ENCODE measurements at regions not wholly inside any gene's neighbourhood (a gene's known extent, or its start where the extent isn't known, plus 50 kb on each side); places are given as distances from the start of the nearest gene placed in this dataset.

DNA sequence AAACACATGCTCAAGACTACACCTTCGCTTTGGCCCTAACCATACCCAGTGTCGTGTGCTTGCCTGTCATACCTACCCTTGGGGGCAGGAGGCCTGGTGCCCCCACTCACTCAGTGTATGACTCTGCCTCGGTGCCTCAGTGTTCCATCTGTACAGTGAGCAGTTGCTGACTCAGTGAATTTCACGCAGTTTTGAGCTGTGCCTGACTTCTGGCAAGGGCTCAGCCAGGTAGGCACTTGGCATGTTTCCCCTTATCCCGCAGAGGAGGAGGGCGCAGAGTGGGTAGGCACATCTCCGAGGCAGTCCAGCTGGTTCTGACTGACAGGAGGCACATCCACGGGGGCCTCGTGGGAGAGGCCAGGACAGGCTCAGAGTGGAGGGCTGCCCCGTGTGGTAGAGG lies 148.9 kb upstream of the CIBAR2 start:
- DNase-seq, result no peak

DNA sequence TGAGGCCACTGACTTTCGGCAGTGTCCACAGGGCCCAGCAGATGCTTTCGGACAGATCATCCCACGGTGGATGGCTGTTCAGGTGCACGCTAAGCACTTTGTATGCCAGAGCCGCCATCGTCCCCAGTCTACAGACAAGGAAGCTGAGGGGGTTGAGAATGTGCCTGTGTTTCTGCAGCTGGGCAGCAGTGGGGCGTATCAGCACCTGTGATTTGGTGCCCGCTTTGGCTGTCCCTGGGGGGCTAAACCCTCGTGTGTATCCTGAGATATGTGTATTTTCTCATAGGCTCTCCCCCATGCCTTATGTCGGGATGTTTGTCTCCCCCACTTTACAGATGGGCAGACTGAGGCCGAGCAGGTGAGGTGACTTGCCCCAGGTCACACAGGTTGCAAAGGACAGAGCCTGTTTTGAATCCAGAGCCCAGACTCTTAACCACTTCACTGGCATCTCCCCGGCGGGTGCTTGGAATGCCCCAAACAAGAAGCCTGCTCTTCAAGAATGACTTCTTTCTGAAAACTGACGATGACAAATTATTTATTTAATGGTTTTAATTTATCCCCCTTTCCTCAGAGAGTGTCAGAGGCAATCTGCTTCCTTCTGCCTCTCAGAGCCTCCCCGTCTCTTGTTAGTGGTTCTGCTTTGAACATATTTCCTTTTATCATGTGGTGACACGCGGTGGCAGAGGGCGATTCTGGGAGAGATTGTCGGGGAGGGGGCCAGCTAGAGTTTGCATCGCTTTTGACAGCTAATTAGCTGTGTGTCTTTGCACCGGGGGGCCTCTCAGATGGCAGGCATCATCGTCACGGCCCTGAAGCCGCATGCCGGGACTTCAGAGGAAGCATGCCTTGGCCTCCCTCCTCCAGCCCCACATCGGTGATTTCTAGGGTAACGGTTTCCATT lies 149.6 kb upstream of the CIBAR2 start:
- no peak for DNase-seq

DNA sequence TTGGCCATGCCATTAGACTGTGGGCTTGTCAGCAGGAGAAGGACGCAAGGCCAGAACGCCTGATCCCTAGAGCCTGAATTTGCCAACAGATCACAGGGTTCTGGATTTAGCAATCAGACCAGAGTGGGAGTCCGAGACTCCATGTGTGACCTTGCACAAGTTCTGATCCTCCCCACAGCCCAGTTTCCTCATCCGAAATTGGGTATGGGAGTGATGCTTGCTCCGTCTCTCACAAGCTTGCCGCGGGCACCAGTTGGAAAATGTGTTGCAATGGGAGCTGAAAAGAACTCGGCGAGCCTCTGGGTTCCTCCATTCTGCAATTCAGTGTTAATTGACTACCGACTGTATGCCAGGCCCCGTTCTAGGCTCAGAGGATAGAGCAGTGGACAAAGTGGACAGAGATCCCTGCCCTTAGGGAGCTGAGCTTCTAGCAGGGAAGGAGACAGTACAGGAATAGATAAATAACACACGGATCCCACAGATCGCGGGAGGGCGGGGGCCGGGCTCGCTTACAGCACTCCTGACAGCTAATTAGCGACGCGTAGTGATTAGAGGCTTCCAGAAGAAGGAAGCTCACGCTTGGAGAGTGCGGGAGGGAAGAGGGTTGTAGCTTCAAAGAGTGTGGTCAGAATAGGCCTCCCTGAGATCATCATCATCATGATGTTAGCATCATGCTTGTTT lies 150.4 kb upstream of the CIBAR2 start:
- no peak for DNase-seq

DNA sequence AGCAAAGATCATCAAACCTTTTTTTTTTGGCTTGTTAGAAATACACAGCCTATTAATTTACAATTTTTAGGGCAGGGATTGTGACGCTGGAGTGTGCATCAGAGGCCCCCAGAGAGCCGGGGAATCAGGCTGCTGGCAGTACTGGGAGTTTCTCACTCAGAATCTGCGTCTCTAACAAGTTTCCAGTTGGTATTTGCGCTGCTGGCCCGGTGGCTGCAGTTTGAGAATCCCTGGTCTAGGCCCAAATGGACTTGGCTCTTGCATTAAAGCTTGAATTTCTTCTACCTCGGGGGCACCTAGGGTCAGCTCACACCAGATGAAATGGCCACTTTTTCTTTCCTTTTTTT lies 150.9 kb upstream of the CIBAR2 start:
- no peak for DNase-seq

DNA sequence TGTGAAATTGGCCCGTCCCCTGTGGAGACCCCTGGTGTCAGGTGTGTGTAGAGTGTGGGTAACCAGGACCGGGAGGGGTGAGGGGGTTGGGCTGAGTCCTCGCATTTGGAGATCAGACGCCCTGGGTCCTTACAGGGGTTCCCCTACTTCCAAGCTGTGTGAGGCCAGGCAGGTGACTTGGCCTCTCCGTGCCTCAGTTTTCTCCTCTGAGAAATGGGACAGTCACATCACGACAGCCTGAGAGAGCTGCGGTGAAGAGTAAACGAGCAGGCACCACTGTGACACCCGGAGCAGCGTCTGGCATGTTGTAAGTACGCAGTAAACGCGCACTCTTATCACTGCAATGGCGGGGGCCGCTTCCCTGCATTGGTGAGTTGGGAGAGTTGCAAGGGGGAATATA lies 152.5 kb upstream of the CIBAR2 start:
- no peak for DNase-seq

DNA sequence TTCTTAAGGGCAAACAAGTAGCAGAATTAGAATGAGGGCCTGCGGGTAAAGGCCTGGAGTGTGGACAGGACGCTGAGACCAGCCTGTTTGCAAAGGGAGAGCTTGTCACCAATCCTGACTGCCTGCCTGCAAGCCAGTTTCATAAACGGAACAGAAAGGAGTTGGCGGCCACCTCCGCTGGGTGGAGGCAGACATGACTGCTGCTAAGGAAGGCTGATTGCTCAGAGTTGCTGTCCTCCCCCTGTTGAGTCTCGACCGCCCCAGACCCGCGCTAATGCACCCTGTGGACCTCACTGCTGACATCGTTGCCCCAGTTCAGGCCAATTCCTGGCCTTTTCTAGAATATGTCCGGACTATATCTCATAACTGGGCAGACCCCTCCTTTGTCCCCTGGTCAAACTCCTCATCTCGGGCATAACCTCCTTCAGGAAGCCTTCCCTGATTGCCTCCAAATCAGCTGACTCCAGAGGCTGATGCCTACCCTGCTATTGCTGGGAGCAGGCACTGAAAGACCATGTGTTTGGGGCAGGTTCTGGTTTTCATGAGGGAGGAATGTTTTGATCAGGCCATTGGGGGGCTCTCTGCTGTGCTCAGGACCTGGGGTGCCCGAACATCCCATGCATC lies 153.0 kb upstream of the CIBAR2 start:
- no peak for DNase-seq

DNA sequence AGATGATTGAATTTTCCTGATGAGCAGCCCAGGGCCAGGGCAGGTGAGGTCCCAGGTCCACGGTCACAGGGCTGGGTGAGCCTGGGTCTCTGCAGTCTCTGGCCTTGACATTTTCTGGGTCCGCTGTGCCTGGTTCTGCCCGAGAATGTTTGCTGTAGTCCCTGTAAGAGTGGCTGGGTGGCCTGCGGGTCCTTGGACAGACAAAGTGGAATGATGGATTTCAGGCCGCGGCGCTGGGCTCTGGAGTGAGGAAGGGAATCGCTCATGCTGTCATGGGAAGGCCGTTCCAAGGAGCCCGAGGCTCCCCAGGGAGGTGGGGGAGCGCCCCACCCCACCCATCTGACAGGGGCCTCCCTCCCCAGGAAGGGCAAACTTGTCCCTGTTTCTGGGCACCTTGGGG lies 153.5 kb upstream of the CIBAR2 start:
- no peak for DNase-seq

DNA sequence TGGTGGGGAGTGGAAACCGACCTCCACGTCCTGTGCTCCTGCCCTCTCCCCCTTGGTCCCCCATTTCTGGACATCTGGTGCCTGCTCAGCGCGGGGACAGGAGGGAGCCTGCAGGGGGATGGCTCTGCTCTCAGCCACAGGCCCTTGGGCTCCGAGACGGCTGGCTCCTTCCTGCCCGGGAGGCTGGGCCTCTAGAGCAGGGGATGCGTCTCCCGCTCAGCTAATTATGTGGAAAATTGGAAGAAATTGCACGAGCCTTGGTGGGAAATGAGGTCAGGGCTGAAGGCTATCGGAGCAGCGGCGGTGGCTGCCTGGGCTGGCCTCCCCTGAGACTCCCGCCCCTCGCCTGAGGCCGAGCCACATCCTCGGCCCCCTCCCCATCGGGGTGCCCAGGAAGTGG lies 154.6 kb upstream of the CIBAR2 start:
- DNase-seq, result no peak

DNA sequence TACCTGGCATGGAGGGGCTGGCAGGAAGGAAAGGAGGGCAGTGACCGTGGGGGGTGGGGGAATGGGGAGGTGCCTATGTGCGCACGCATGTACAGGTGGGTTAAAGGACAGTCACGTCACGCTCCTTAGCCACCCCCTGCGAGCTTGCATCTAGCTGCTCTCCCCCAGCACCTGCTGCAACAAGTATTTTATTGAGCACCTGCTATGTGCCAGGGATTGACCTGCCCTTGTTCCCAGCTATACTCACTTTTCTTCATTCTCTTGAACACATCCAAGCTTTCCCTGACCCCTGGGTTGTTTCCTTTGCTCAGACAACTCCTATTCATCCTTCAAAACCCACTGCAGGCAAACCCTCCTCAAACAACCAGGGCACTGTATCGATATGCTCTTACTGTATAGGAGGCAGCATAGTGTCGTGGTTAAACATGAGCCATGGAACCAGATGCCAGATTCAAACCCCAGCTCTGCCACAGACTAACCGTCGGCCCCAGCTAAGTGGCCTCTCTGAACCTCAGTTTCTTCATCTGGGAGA lies 155.2 kb upstream of the CIBAR2 start:
- DNase-seq, result no peak

DNA sequence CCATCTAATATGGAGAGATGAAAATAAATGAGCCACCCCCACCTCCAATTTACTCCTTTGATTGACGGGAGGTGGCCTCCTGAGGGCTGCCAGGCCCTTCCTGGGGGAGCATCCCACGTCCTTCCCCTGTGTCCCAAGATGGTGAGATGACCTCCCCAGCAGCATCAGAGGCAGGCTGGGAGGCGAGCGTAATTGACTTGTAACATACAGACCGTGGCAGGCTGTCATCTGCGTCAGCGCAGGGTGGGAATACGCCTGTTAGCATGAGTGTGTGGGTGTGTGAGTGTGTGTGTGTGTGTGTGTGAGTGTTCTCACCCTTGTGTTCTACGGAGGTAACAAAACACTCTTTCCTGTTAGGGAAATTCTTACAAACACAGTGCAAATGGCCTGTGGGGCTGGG lies 156.9 kb upstream of the CIBAR2 start:
- no peak for DNase-seq

DNA sequence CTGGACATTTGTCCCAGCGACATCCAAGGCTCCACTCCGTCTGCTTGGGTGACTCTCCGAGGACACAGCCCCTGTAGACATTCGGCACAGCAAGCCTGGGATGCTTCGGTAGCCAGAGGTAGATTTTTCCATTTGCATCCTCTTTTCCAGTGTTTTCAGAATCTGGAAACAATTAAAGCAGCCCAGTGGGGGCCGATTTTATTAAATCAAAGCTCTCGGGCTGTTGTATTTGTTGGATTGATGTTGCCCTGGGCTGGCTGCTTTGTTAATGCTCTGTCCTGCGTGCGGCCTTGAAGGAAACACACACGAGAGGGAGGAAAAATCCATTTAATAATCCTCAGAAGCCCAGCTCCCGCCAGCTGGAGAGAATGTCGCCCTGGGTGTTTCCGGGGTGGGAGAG lies 158.1 kb upstream of the CIBAR2 start:
- DNase-seq, result no peak

DNA sequence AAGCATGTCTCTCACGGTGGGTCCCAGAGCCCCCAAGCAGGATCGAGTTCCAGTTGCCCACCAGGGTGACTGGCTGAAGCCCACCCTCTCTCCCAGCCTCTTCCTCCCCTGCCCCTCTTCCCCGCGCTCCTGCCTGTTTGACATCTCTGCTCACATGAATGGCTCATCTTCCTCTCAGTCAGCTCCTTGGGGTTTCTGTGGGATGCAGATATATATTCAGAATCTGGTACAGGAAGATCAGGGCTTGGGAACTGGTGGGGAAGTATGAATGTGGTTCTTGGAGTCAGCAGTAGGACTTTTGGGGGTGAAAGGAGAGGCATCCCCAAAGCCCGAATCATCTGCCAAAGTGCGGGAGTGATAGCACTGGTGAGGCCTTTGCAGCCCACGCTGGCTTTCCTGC lies 158.9 kb upstream of the CIBAR2 start:
- DNase-seq, result no peak

DNA sequence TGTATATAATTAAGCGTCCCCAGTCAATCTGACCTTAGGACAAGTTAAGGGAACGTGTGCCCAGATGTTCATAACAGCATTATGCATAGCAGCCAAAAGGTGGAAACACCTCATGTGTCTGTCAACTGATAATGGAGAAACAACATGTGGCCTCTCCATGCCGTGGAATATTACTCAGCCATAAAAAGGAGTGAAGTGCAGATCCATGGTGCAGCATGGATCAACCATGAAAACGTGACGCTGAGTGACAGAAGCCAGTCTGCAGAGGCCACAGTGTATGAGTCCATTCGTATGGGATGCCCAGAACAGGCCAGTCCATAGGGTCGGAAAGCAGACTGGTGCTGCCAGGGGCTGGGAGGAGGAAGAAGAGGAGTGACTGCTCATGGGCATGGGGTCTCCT lies 161.0 kb upstream of the CIBAR2 start:
- DNase-seq, result no peak

DNA sequence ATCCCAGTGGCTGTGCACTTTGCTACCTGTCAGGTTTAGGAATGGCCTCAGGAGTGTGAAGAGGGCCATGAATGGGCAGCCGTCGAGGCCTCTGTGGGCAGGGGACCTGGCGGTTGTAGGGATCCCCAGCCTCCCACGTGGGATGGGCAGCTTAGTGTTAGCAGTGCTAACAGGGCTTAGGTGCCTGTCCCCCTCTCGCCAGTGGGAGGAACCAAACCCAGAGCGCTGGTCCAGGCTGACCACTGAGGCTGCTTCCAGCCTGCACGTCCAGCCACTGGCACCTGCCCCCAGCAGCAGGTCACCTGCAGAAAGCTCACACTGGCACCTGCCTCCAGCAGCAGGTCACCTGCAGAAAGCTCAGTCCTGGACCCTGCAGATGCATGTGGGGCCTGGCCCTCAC lies 162.2 kb upstream of the CIBAR2 start:
- no peak for DNase-seq

DNA sequence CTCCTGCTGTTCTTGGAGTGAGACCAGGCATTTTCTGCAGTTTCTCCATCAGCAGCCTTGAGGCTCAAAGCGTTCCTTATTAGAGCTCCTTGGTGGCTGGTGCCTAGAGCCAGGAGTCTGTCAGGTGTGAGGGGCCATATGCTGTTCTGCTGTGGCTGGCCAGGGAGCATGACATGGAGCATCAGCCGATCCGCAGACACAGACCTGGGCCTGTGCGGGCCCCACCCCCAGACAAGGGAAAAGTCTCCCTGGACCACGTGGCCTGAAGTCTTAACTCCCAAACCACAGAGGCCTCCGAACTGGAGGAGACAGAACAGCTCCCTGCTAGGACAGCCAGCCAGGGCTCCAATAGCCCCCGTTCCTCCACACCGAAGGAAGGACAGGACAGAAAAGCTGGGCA lies 162.7 kb upstream of the CIBAR2 start:
- no peak for DNase-seq

DNA sequence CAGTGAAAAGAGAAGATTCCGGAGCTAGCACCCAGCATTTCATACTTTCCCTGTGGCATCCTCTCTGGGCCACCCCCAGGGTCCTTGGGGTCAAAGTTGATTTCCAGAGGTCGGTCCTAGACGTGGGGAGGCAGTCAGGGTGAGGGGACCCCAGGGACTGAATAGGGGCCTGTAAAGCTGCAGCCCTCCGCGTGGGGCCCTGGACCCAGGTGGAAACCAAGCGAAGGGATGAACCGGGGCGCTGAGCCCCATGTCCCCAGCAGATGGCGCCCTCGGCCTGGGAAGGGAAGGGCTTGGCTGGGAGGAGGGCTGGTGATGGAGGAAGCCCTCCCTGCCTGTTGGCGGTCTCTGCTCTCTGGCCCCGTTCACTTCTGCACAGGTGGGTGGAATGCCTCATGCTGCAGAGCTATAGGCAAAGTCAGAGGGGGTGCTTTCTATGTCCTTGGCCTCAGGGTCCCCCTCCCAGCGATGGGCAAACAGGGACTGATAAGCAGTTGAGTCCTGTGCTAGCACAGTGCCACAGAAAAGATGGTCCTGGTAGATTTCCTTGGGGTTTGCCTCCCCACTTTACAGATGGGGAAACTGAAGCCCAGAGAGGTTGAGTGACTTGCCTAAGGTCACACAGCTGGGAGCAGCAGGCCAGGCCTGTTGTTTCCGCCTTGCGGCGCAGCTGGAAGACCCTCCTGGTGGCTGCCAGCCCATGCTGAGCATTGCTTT lies 163.4 kb upstream of the CIBAR2 start:
- peak; percentile 49 to 59 for DNase-seq

DNA sequence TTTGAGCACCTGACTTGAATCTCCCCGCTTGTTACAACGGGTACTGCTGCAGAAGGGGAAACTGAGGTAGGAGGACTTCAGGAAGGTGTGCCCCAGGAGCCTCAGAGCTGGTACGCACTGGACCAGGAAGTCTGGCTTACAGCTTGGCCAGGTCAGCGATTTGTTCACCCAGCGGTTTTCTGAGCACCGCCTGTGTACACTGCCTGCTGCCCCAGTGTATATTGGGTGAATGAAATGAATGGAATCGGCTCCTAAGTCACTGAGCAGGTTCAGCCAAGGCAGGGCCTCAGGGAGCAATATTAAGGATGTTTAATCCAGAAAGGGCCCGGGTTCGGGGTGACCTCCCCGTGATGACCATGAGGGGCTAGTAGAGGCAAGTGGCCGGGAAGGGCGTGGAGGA lies 164.0 kb upstream of the CIBAR2 start:
- DNase-seq, result no peak

DNA sequence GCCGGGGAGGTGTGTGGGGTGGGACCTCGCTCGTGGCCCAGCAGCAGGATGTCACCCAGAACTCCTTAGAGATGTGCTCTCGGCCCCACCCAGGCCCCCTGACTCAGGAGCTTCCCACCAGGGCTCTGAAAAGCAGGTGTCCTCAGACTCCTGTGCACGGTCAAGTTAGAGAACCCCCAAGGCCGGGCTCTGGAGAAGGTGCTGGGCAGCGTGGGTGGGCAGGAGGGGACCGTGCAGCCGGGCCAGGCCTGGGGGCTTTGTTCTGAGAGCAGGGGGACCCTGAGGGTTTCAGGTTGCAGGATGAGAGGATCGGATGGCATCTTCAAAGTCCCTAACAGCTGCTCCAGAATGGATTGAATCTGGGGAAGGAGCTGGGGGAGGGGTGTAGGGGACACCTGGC lies 164.4 kb upstream of the CIBAR2 start:
- DNase-seq, result no peak

DNA sequence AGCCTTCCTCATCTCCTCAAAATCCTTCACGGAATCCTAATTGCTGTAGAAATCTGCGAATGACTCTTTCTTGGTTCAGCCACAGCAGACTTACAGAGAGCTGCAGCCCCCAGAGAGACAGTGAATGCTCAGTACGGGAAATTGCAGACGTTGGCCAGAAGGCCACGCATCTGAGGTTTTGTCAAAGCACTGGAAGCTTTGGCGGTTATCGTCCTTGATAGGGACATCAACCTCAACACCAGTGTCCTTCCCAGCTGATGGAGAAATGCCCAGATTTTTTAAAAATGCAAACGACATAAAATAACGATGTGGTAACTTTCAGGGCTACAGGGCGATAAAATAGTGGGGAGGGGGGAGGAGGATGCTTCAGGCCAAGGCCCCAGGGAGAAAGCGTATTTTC lies 166.6 kb upstream of the CIBAR2 start:
- no peak for DNase-seq

DNA sequence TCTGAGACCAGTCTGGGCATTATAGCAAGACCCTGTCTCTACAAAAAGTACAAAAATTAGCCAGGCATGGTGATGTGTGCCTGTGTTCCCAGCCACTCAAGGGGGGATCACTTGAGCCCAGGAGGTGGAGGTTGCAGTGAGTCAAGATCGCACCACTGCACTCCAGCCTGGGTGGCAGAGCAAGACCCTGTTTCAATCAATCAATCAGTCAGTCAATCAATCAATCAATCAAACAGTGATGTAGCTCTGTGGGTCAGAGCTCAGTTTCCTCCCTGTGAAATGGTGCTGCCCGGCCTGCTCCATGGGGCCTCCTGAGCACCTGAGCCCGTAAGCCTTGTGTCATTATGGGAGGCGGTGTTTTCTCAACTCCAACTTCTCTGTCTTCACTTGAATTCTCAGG lies 167.1 kb upstream of the CIBAR2 start:
- DNase-seq, result no peak

DNA sequence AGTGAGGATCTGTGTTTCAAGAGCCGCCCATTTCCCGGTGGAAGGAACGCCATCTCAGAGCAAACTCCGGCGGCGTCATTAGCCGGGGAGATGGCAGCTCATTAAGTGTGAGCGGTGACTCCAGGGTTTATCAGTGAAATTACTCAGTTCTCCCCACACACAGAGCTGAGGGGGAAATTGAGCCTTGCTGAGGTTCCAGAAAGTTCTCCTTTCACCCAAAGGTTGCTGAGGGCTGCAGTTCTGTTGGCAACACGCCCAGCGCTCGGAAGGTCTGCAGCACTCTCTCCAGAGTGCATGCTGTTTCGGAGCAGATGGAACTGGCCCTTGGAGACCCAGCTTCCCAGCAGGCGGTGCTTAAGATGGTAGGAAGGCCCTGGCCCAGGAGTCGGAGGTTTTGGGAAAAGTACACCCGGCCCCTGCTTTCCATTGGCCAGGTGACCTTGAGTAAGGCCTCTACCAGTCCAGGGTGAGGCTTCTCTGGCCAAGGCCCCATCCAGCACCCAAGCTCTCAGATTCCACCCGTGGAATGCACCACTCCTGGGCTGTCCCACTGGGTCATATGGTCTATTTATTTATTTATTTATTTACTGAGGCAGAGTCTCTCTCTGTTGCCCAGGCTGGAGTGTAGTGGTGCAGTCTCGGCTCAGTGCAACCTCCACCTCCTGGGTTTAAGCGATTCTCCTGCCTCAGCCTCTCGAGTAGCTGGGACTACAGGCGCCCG lies 167.7 kb upstream of the CIBAR2 start:
- DNase-seq, result no peak

DNA sequence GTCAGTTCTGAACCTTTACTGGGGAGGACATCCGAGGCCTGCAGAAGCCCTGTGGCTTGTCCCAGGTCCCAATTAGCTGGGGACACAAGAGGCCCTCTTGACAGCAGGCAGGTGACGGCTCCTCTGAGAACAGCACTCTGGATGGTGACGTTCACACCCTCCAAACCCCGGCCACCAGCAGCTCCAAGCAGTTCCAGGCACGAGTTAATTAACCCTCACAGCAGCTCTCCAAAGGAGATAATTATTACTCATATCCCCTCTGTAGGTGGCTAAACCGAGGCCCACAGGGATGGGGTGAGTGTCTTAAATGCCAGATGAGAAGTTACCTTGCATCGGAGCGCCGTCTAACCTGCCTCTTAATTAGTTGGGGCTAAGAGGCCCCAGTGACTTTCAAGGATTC lies 168.9 kb upstream of the CIBAR2 start:
- DNase-seq, result no peak

DNA sequence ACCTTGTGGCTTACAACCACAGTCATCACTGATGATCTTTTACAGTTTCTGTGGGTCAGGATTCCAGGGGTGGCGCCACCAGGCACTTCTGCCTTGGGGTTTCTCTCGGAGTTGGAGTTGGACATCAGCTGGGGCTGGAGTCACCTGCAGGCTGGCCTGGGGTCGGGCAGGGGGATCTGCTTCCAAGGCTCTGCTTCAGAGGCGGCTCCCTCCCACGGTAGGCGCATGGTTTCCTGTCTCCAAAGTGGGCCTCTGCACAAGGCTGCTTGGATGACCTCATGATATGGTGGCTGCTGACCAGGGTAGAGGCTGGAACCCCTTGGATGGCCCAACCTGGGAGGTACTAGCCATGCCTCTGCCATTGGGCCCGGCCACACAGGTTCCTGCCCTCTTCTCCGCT lies 170.6 kb upstream of the CIBAR2 start:
- DNase-seq, result no peak

All from activated CD4-positive, alpha-beta T cell treated with anti-CD3 and anti-CD28 coated beads, Interleukin-2, amount 50 U/mL, for 4 hours (primary cell).